GM12865 (cell line): ENCODE measurements at regions not wholly inside any gene's neighbourhood (a gene's known extent, or its start where the extent isn't known, plus 50 kb on each side); places are given as distances from the start of the nearest gene placed in this dataset.

Experiments used
- DNase-seq: peaks from one replicate; pipeline ENCODE4 v3.0.0; 2010; ENCODE audit warnings: low read depth
- H3K4me3 ChIP-seq: 2 replicates; pipeline ENCODE4 v1.5.1; 2011; ENCODE audit warnings: mild to moderate bottlenecking, low read depth, low read length, control low read depth
- TF ChIP-seq, protein P1 (sequence below): IDR thresholded peaks from 2 replicates; pipeline ENCODE4 v1.5.1; 2011; ENCODE audit warnings: low read length, control low read depth, low read depth, inconsistent platforms; ENCODE audit not compliant: insufficient read depth; ENCODE audit errors: missing control alignments

DNA sequence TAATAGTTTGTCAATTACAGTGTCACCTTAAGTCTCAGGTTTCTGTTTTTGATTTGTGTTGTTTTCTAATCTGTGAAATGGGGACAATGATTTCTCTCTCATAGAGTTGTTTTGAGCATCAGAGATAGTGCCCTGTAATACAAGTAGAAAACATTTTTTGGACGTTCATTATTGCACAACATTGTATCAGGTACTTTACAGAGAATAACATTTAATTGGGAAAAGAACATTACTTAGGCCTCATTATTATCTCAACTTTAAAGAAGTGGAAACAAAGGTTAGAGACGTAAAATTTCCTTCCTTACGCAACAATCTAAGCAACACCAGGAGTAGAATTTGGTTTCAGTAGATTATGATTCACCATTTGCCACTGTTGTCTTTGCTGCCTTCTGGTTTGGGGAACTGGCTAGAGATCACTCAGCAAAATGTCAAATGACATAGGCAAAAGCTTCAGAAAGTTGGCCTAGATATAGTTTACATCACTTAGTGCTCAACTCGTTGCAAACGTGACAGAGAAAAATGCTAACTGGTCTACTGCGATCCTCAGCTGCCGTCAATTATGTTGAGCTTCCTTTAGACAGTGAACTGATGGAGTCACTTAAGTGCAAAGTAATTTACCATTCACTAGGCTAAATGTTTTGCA is 1026.8 kb downstream of the CDH11 start:
- no peak for DNase-seq
- H3K4me3 ChIP-seq, result no peak overlapping the region
- TF ChIP-seq, protein P1, sequence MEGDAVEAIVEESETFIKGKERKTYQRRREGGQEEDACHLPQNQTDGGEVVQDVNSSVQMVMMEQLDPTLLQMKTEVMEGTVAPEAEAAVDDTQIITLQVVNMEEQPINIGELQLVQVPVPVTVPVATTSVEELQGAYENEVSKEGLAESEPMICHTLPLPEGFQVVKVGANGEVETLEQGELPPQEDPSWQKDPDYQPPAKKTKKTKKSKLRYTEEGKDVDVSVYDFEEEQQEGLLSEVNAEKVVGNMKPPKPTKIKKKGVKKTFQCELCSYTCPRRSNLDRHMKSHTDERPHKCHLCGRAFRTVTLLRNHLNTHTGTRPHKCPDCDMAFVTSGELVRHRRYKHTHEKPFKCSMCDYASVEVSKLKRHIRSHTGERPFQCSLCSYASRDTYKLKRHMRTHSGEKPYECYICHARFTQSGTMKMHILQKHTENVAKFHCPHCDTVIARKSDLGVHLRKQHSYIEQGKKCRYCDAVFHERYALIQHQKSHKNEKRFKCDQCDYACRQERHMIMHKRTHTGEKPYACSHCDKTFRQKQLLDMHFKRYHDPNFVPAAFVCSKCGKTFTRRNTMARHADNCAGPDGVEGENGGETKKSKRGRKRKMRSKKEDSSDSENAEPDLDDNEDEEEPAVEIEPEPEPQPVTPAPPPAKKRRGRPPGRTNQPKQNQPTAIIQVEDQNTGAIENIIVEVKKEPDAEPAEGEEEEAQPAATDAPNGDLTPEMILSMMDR, result no peak

DNA sequence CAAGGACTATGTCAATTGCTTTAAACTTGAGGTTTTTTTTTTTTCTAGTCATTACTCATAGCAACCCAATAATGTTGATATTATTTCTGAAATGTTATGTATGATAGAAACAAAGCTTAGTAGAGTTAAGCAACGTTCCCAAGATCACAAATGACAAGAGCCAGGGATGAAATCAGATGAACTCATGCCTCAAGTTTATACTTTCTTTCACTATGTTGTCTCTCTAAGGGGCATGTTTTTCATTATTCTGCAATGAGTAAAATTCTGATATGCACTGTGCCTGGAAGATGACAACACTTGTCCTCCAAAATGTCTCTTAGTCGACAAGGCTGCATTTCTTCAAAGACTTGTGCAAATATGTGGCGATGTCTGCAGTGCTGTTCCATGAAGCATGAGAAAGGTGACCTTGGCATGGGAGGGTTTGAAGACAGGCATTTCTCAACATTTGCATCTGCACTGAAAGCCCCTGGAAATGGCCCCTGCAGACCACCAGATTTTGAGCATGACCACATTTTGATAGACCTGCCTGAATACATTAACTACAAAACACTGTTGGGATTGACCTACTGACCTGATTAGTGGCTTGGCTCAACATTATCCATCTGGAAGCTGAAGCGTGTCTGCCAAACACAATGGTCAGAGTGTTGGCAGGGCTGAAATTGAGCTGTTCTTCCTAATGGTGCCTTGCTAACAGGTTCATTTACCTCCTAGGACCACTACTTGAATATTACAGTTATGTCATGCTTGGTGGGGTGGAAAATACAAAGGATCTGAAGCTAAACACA is 1027.5 kb downstream of the CDH11 start:
- DNase-seq, result no peak
- TF ChIP-seq, protein P1, result no peak

DNA sequence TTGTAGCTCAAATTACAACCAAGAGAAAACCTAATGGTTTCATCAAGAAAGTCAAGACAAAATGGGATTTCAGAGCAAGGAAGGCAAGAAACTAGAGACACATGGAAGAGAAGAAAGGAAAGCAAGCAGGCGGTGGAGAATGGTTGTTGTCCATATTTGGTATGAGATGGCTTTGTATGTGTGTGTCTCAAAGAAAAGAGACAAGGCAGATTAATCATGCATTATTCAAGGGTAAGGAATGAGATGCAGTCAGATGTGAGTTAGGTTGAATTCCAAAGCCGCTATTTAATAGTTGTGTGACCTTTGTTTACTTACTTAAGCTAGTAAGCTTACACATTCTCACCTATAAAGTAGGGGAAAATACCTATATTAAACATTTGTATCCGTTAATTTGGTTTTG is 1029.6 kb downstream of the CDH11 start:
- H3K4me3 ChIP-seq, result no peak overlapping the region
- no peak for DNase-seq
- TF ChIP-seq, protein P1, result no peak

More for the DNA sequence above, 1027.5 kb downstream of the CDH11 start:
- no peak overlapping the region for H3K4me3 ChIP-seq

DNA sequence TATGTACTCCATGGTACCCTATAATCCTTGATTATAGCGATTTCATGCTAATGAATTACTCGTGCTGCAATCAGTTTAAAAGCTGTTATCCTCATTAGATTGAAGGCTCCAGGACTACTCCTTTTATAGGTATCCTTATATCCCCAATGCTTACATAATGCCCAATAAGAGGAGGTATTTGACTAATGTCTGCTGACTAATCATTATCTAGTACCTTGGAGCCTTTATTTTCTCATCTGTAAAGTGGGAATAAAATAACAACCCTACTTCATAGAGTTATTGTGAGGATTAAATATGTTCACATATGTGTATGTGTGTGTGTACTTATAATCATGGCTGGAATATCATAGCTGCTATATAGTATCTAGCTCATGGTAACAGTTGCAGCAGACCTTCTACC is 1031.5 kb downstream of the CDH11 start:
- no peak for DNase-seq
- TF ChIP-seq, protein P1, result no peak
- H3K4me3 ChIP-seq, result no peak overlapping the region

DNA sequence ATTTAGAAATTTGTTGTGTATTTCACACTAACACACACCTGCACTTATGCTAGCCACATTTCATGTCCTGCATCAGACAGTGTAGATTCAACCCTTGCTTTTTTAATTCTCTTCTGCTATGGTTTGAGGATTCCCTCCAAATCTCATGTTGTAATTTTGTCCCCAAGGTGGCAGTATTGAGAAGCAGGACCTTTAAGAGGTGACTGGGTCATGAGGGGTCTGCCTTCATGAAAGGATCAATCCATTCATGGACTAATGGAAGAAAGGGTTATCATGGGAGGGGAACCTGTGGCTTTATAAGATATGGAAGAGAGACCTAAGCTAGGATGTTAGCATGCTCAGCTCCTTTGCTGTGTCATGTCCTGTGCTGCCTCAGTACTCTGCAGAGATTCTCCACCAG is 1032.2 kb downstream of the CDH11 start:
- no peak overlapping the region for H3K4me3 ChIP-seq
- peak; percentile 0 for DNase-seq
- TF ChIP-seq, protein P1, result no peak

DNA sequence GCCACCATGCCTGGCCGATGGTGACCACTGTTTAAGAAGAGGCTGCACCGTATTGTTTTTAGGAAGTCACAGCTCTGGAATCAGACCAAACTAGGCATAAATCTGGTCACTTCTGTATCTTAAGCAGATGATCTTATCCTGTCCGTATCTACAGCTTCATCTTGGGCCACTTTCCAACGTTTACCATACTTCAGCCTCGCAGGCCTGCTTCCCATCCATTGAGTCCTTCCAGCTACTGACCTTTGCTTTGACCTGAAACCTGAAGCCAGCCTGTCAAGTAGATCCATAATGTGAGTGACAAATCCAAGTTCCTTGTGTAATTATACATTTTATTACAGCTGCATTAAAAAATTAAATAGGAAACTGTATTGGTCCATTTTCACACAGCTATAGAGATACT is 1033.0 kb downstream of the CDH11 start:
- no peak for DNase-seq
- TF ChIP-seq, protein P1, result no peak

More for the DNA sequence above, 1033.0 kb downstream of the CDH11 start:
- H3K4me3 ChIP-seq, result no peak overlapping the region
